ENCODE measurements at regions not wholly inside any gene's neighbourhood (a gene's known extent, or its start where the extent isn't known, plus 50 kb on each side); places are given as distances from the start of the nearest gene placed in this dataset.

- TF ChIP-seq YY1 (IDR thresholded peaks at IDR 0.05; ENCODE audit: insufficient read depth, insufficient read length) (no peak), ZNF274 (IDR thresholded peaks at IDR 0.05; ENCODE audit: low read depth, low read length) (no peak), SUZ12 (IDR thresholded peaks at IDR 0.05; ENCODE audit: extremely low read depth, insufficient read depth, insufficient read length) (no peak)
Measured at GRCh38 chr4:71171592-71171991, 167.2 kb upstream of the SLC4A4 start.

Measured in NT2/D1 (cell line).